B cell (primary cell): ENCODE measurements at regions not wholly inside any gene's neighbourhood (a gene's known extent, or its start where the extent isn't known, plus 50 kb on each side); places are given as distances from the start of the nearest gene placed in this dataset.

Experiments used
- ATAC-seq: fragments of 200-7000 bp; cut with Tn5 transposase; one replicate; pipeline ENCODE4 v1.10.0; 2021; ENCODE audit warnings: low read depth, mild to moderate bottlenecking, moderate number of reproducible peaks, moderate library complexity
- CTCF ChIA-PET: fragments of 350-600 bp; sonication (Branson Sonifier 250); formaldehyde crosslinking; loops from one replicate; lab custom pipeline; 2021; ENCODE audit warnings: antibody characterized with exemption, inconsistent platforms; lab: Charles Lee
- POLR2A ChIA-PET: fragments of 350-600 bp; sonication (Branson Sonifier 250); formaldehyde crosslinking; loops from one replicate; lab custom pipeline; 2021; ENCODE audit warnings: antibody characterized with exemption; lab: Charles Lee
- DNase-seq: peaks from one replicate; pipeline ENCODE4 v3.0.0; 2013
- H2AFZ ChIP-seq: 2 replicates; pipeline ENCODE4 v1.6.1; 2012; ENCODE audit warnings: mild to moderate bottlenecking, low read depth, low read length; ENCODE audit not compliant: insufficient read depth, poor library complexity, severe bottlenecking
- H3K27ac ChIP-seq, 2 donors: 1 replicate in 1 of 2; 2 replicates in 1 of 2; pipeline ENCODE4 v1.5.1; 2012 to 2013; ENCODE audit warnings: low read length in 2 of 2, mild to moderate bottlenecking in 2 of 2, moderate library complexity in 1 of 2
- H3K27me3 ChIP-seq, 4 experiments: fragments of 200-600 bp in 1 of 4; sonication (generic) in 1 of 4; replicated peaks in 1 of 4; 1 replicate in 2 of 4; 2 replicates in 2 of 4; pipeline versions ENCODE4 v1.6.1 to v1.7.0; 2013 to 2016; ENCODE audit warnings: low read length in 3 of 4, mild to moderate bottlenecking in 2 of 4, mixed read lengths in 1 of 4, moderate library complexity in 1 of 4; ENCODE audit not compliant: insufficient read depth in 4 of 4, control insufficient read depth in 3 of 4; ENCODE audit errors: control extremely low read depth in 1 of 4
- H3K36me3 ChIP-seq, 2 experiments: replicated peaks in 1 of 2; 1 replicate in 1 of 2; 2 replicates in 1 of 2; pipeline versions ENCODE4 v1.6.1 to v1.7.1; 2013; ENCODE audit warnings: low read length in 1 of 2; ENCODE audit not compliant: insufficient read depth in 2 of 2, control insufficient read depth in 1 of 2; ENCODE audit errors: control extremely low read depth in 1 of 2, extremely low read depth in 1 of 2
- H3K4me1 ChIP-seq, 2 donors: fragments of 200-600 bp in 1 of 2; sonication (generic) in 1 of 2; 1 replicate in 1 of 2; 2 replicates in 1 of 2; pipeline versions ENCODE4 v1.5.1 to v1.6.1; 2013 to 2017; ENCODE audit warnings: low read length in 2 of 2; ENCODE audit not compliant: control insufficient read depth in 2 of 2, insufficient read depth in 2 of 2
- H3K4me2 ChIP-seq: replicated peaks from 2 replicates; pipeline ENCODE3; 2012; ENCODE audit warnings: mild to moderate bottlenecking, low read depth, low read length; ENCODE audit not compliant: poor library complexity, severe bottlenecking
- H3K4me3 ChIP-seq, 5 experiments: fragments of 200-600 bp in 1 of 5; sonication (generic) in 1 of 5; 1 replicate in 3 of 5; 2 replicates in 2 of 5; pipeline versions ENCODE4 v1.5.1 to v1.7.0; 2011 to 2016; ENCODE audit warnings: low read length in 4 of 5, mild to moderate bottlenecking in 4 of 5, low read depth in 2 of 5, control low read depth in 1 of 5, moderate library complexity in 1 of 5; ENCODE audit not compliant: insufficient read depth in 1 of 5; ENCODE audit errors: control extremely low read depth in 1 of 5, extremely low read depth in 1 of 5
- H3K79me2 ChIP-seq: fragments of 200-600 bp; sonication (generic); one replicate; pipeline ENCODE4 v1.6.0; 2016; ENCODE audit warnings: low read length; ENCODE audit not compliant: control insufficient read depth, insufficient read depth
- H3K9ac ChIP-seq: fragments of 200-600 bp; sonication (generic); 2 replicates; pipeline ENCODE4 v1.6.1; 2017; ENCODE audit warnings: mild to moderate bottlenecking, low read length, moderate library complexity
- H3K9me3 ChIP-seq, 3 donors: one replicate each; pipeline versions ENCODE4 v1.6.1 to v1.7.1; 2013; ENCODE audit warnings: low read length in 2 of 3; ENCODE audit not compliant: control insufficient read depth in 2 of 3, insufficient read depth in 1 of 3; ENCODE audit errors: control extremely low read depth in 1 of 3
- H4K20me1 ChIP-seq: 2 replicates; pipeline ENCODE4 v1.6.0; 2012; ENCODE audit warnings: mild to moderate bottlenecking, low read length; ENCODE audit not compliant: insufficient read depth, control insufficient read depth, poor library complexity, severe bottlenecking
- H3K27ac Mint-ChIP-seq: one replicate; pipeline ENCODE4 v1.8.0; 2021; ENCODE audit warnings: mixed read lengths
- H3K27me3 Mint-ChIP-seq: one replicate; pipeline ENCODE4 v1.8.0; 2021; ENCODE audit warnings: mixed read lengths
- H3K4me1 Mint-ChIP-seq: one replicate; pipeline ENCODE4 v1.8.0; 2021; ENCODE audit warnings: mixed read lengths
- H3K4me3 Mint-ChIP-seq: one replicate; pipeline ENCODE4 v1.8.0; 2021; ENCODE audit warnings: mixed read lengths
- H3K9me3 Mint-ChIP-seq: one replicate; pipeline ENCODE4 v1.8.0; 2022; ENCODE audit warnings: mixed read lengths; ENCODE audit not compliant: insufficient read depth
- CTCF ChIP-seq: fragments of 200-600 bp; IDR thresholded peaks from one replicate; pipeline ENCODE4 v1.8.0; 2022; ENCODE audit warnings: antibody characterized with exemption, mild to moderate bottlenecking
- EZH2 ChIP-seq: IDR thresholded peaks from 2 replicates; pipeline ENCODE4 v1.6.1; 2012; ENCODE audit warnings: borderline replicate concordance, low read depth, mild to moderate bottlenecking, moderate library complexity, low read length; ENCODE audit not compliant: insufficient read depth, poor library complexity, severe bottlenecking
- WGBS: methylation state at CpG from one replicate; pipeline ENCODE4 v1.1.5; 2013; ENCODE audit warnings: missing lambda C conversion rate; ENCODE audit not compliant: insufficient coverage; 5-methylcytosine and 5-hydroxymethylcytosine counted together
- intact Hi-C: fragments of 100-400 bp; cut with micrococcal nuclease; formaldehyde crosslinking; loops from one replicate; pipeline ENCODE4 v1.10.0; 2022

GRCh38 chr3:77919244-77919643 lies 879.3 kb downstream of the ROBO2 start:
- H3K27me3 Mint-ChIP-seq = no peaks in the 10 kb centered on the region
- H3K27me3 ChIP-seq = no peaks in the 10 kb centered on the region
- no peak overlapping the region for H3K4me3 Mint-ChIP-seq
- intact Hi-C loops = no loop called here
- ATAC-seq (no peak), DNase-seq (no peak)
- no peaks in the 10 kb centered on the region for H3K36me3 ChIP-seq
- no peak overlapping the region for H3K4me2 ChIP-seq
- H3K4me1 Mint-ChIP-seq = no peaks in the 10 kb centered on the region
- no peak overlapping the region for H3K27ac ChIP-seq
- H3K9ac ChIP-seq = no peak overlapping the region
- no peaks in the 10 kb centered on the region for H3K79me2 ChIP-seq
- no peak for TF ChIP-seq EZH2
- no peak for TF ChIP-seq CTCF
- ChIA-PET CTCF (no interaction called here), POLR2A (no interaction called here)
- peaks cover 2% of the 10 kb centered on the region for H3K9me3 Mint-ChIP-seq
- H3K4me1 ChIP-seq = no peaks in the 10 kb centered on the region
- no peak overlapping the region for H2AFZ ChIP-seq
- H3K9me3 ChIP-seq = peaks cover 0 to 5% (median 0%) of the 10 kb centered on the region in 3 donors
- H4K20me1 ChIP-seq = no peaks in the 10 kb centered on the region
- H3K27ac Mint-ChIP-seq = no peak overlapping the region
- no peak overlapping the region for H3K4me3 ChIP-seq

DNA sequence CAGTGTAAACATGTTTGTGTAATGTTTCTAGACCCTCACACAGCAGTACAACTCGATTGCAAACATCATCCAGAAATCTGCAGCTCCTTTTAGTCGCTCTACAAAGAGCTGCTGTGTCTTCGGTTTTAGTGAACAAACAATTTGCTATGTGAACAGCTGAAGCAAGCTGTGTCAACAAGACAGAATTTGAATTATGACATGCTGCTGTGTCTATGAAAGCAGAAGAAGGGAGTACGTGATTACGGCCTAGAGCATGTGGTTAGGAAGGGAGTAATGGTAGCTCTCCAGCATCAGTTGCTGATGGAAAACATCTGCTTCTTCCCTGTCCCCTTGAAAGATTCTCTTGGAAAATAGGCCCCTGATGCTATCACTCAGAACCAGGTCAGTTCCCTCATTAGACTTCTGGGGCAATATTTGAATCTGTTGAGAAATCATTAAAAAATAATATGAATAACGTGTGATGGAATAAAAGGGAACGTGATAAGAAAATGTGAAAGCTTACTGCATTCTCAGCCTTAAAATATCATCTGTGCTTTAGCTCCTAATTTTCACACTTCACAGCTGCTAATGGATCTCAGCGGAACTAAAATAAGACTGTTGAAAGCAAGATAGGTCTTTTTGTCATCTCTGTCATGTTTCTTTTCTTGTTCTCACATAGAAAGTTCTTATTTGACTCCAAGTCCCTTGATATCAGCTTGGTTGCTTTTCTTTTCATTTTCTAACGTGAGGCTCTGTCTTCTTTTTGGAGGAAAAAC lies 891.5 kb downstream of the ROBO2 start:
- ATAC-seq = no peak
- 100% methylated on average over 2 of the region's 9 CpGs for WGBS
- POLR2A ChIA-PET = no interaction called here

More for the DNA sequence above, 891.5 kb downstream of the ROBO2 start:
- no peaks in the 10 kb centered on the region for H3K9me3 ChIP-seq
- H3K36me3 ChIP-seq = no peaks in the 10 kb centered on the region
- no peak for DNase-seq
- intact Hi-C loops = no loop called here
- Mint-ChIP-seq H3K9me3 (peaks cover 9% of the 10 kb centered on the region), H3K4me1 (no peaks in the 10 kb centered on the region), H3K27me3 (no peaks in the 10 kb centered on the region), H3K27ac (no peak overlapping the region), H3K4me3 (no peak overlapping the region)
- TF ChIP-seq CTCF (no peak), EZH2 (no peak)
- no peak overlapping the region for H3K27ac ChIP-seq
- H3K9ac ChIP-seq = no peak overlapping the region
- no peaks in the 10 kb centered on the region for H3K79me2 ChIP-seq
- no peak overlapping the region for H3K4me2 ChIP-seq
- CTCF ChIA-PET = no interaction called here
- no peak overlapping the region for H3K4me3 ChIP-seq
- no peak overlapping the region for H2AFZ ChIP-seq
- H3K27me3 ChIP-seq = no peaks in the 10 kb centered on the region
- H4K20me1 ChIP-seq = no peaks in the 10 kb centered on the region
- no peaks in the 10 kb centered on the region for H3K4me1 ChIP-seq
